GM19372 (cell line): ENCODE measurements at regions not wholly inside any gene's neighbourhood (a gene's known extent, or its start where the extent isn't known, plus 50 kb on each side); places are given as distances from the start of the nearest gene placed in this dataset.

Experiments used
- ATAC-seq: cut with Tn5 transposase; IDR thresholded peaks from one replicate; pipeline ENCODE4 v1.9.1; 2021; ENCODE audit warnings: mild to moderate bottlenecking, low read depth, moderate library complexity; ENCODE audit not compliant: unreplicated experiment

- no peak for ATAC-seq
Measured at GRCh38 chr10:2019803-2020202, 282.5 kb upstream of the ADARB2 start.

GRCh38 chr10:2019281-2019680, 282.0 kb upstream of the ADARB2 start:
- ATAC-seq, result no peak

- ATAC-seq, result no peak
Measured at GRCh38 chr10:2014541-2014940, 277.2 kb upstream of the ADARB2 start.

- no peak for ATAC-seq
Measured at GRCh38 chr10:2012209-2012608, 274.9 kb upstream of the ADARB2 start.

GRCh38 chr10:2011106-2011716, 273.9 kb upstream of the ADARB2 start:
- ATAC-seq, result no peak

- ATAC-seq, result no peak
Measured at GRCh38 chr10:2005546-2005945, 268.2 kb upstream of the ADARB2 start.

GRCh38 chr10:1992930-1993329, 255.6 kb upstream of the ADARB2 start:
- ATAC-seq, result no peak

- no peak for ATAC-seq
Measured at GRCh38 chr10:1989090-1989489, 251.8 kb upstream of the ADARB2 start.

- no peak for ATAC-seq
Measured at GRCh38 chr10:1981976-1982375, 244.7 kb upstream of the ADARB2 start.

- ATAC-seq, result no peak
Measured at GRCh38 chr10:1980459-1980858, 243.1 kb upstream of the ADARB2 start.

- no peak for ATAC-seq
Measured at GRCh38 chr10:1978584-1978983, 241.3 kb upstream of the ADARB2 start.

- ATAC-seq, result no peak
Measured at GRCh38 chr10:1977461-1977860, 240.1 kb upstream of the ADARB2 start.

- no peak for ATAC-seq
Measured at GRCh38 chr10:1972406-1972805, 235.1 kb upstream of the ADARB2 start.

- no peak for ATAC-seq
Measured at GRCh38 chr10:1968257-1969033, 231.1 kb upstream of the ADARB2 start.

GRCh38 chr10:1966712-1967376, 229.5 kb upstream of the ADARB2 start:
- ATAC-seq, result no peak

- no peak for ATAC-seq
Measured at GRCh38 chr10:1964476-1964875, 227.2 kb upstream of the ADARB2 start.

- no peak for ATAC-seq
Measured at GRCh38 chr10:1963341-1963740, 226.0 kb upstream of the ADARB2 start.

- ATAC-seq, result no peak
Measured at GRCh38 chr10:1961989-1962388, 224.7 kb upstream of the ADARB2 start.

GRCh38 chr10:1960982-1961381, 223.7 kb upstream of the ADARB2 start:
- ATAC-seq, result no peak

GRCh38 chr10:1957057-1957456, 219.7 kb upstream of the ADARB2 start:
- ATAC-seq, result no peak

- ATAC-seq, result no peak
Measured at GRCh38 chr10:1954300-1954699, 217.0 kb upstream of the ADARB2 start.
